Lung (tissue), 11 donors: ENCODE measurements at regions not wholly inside any gene's neighbourhood (a gene's known extent, or its start where the extent isn't known, plus 50 kb on each side); places are given as distances from the start of the nearest gene placed in this dataset.

Experiments
- ATAC-seq: fragments of 200-7000 bp; cut with Tn5 transposase; one replicate; pipeline ENCODE4 v1.9.1; 2020; ENCODE audit warnings: moderate number of reproducible peaks; ENCODE audit not compliant: insufficient read depth, low FRiP score
- DNase-seq, 3 donors: peaks; one replicate each; pipeline ENCODE4 v3.0.0-alpha.2; 2013 to 2017
- H3K27ac ChIP-seq, 2 donors: one replicate each; pipeline ENCODE4 v1.5.1; 2013; ENCODE audit warnings: mild to moderate bottlenecking in 2 of 2, moderate library complexity in 2 of 2, control low read depth in 1 of 2, inconsistent platforms in 1 of 2, low read depth in 1 of 2, low read length in 1 of 2
- H3K27me3 ChIP-seq, 3 donors: one replicate each; pipeline ENCODE4 v1.5.1; 2013; ENCODE audit warnings: low read length in 2 of 3; ENCODE audit not compliant: control insufficient read depth in 3 of 3, insufficient read depth in 3 of 3
- H3K36me3 ChIP-seq, 4 donors: one replicate each; pipeline ENCODE4 v1.5.1; 2013; ENCODE audit warnings: low read length in 4 of 4, mild to moderate bottlenecking in 1 of 4, moderate library complexity in 1 of 4; ENCODE audit not compliant: control insufficient read depth in 4 of 4, insufficient read depth in 4 of 4
- H3K4me1 ChIP-seq, 5 donors: one replicate each; pipeline ENCODE4 v1.5.1; 2013; ENCODE audit warnings: low read length in 5 of 5, mild to moderate bottlenecking in 2 of 5, moderate library complexity in 1 of 5; ENCODE audit not compliant: control insufficient read depth in 5 of 5, insufficient read depth in 5 of 5
- H3K4me3 ChIP-seq: one replicate; pipeline ENCODE4 v1.5.1; 2013; ENCODE audit warnings: mild to moderate bottlenecking, control low read depth, moderate library complexity
- H3K9ac ChIP-seq, 2 donors: one replicate each; pipeline ENCODE4 v1.5.1; 2013; ENCODE audit warnings: low read length in 2 of 2, control low read depth in 1 of 2; ENCODE audit not compliant: insufficient read depth in 1 of 2
- H3K9me3 ChIP-seq, 4 donors: one replicate each; pipeline ENCODE4 v1.5.1; 2013; ENCODE audit warnings: low read length in 3 of 4, mild to moderate bottlenecking in 1 of 4, moderate library complexity in 1 of 4; ENCODE audit not compliant: control insufficient read depth in 4 of 4, insufficient read depth in 3 of 4
- CTCF ChIP-seq: IDR thresholded peaks from 2 replicates; pipeline ENCODE4 v1.5.1; 2012; ENCODE audit warnings: mild to moderate bottlenecking; ENCODE audit errors: control extremely low read depth, extremely low read depth
- WGBS, 2 donors: extraction: QIAGEN DNeasy Blood & Tissue Kit; methylation state at CpG; one replicate each; pipeline ENCODE4 v1.1.7; 2013; 5-methylcytosine and 5-hydroxymethylcytosine counted together
- donor health status: control.
- donor health status: control.
- donor health status: Bipolar disorder and iron deficiency.
- donor health status: healthy.
- donor health status: DM: yes; HTN: yes; CAD: no.

- H3K4me1 ChIP-seq, result no peaks in the 10 kb centered on the region
- 64 to 74% methylated on average over 2 of the region's 2 CpGs for WGBS, 2 donors
- no peak overlapping the region for H3K27ac ChIP-seq
- no peaks in the 10 kb centered on the region for H3K27me3 ChIP-seq
- no peak overlapping the region for H3K4me3 ChIP-seq
- no peak for ATAC-seq
- no peak for DNase-seq
- no peak for TF ChIP-seq CTCF
- no peaks in the 10 kb centered on the region for H3K36me3 ChIP-seq
- no peak overlapping the region for H3K9ac ChIP-seq
- peaks cover 0 to 9% (median 2%) of the 10 kb centered on the region in 4 donors for H3K9me3 ChIP-seq
These were observed 808.9 kb downstream of the STPG2 start for GRCh38 chr4:97334348-97334747.

- WGBS, 2 donors, result 48 to 65% methylated on average over 1 of the region's 1 CpG
- no peak overlapping the region for H3K4me3 ChIP-seq
- no peaks in the 10 kb centered on the region for H3K36me3 ChIP-seq
- H3K27ac ChIP-seq, result no peak overlapping the region
- H3K9ac ChIP-seq, result no peak overlapping the region
- H3K27me3 ChIP-seq, result no peaks in the 10 kb centered on the region
- no peaks in the 10 kb centered on the region for H3K4me1 ChIP-seq
- DNase-seq (no peak), ATAC-seq (no peak)
- no peaks in the 10 kb centered on the region for H3K9me3 ChIP-seq
- no peak for TF ChIP-seq CTCF
These were observed 793.6 kb downstream of the STPG2 start for GRCh38 chr4:97349468-97350186.

GRCh38 chr4:97353876-97354275 lies 789.4 kb downstream of the STPG2 start:
- peaks cover 0 to 3% (median 0%) of the 10 kb centered on the region in 4 donors for H3K9me3 ChIP-seq
- H3K27ac ChIP-seq, result no peak overlapping the region
- H3K4me3 ChIP-seq, result no peak overlapping the region
- TF ChIP-seq CTCF, result no peak
- no peaks in the 10 kb centered on the region for H3K27me3 ChIP-seq
- DNase-seq (no peak), ATAC-seq (no peak)
- H3K36me3 ChIP-seq, result no peaks in the 10 kb centered on the region
- no peaks in the 10 kb centered on the region for H3K4me1 ChIP-seq
- H3K9ac ChIP-seq, result no peak overlapping the region
- 0 to 92% methylated on average over 1 of the region's 1 CpG for WGBS, 2 donors

GRCh38 chr4:97359826-97360225 lies 783.5 kb downstream of the STPG2 start:
- peaks cover 0 to 6% (median 0%) of the 10 kb centered on the region in 4 donors for H3K9me3 ChIP-seq
- no peak for TF ChIP-seq CTCF
- H3K4me1 ChIP-seq, result no peaks in the 10 kb centered on the region
- no peaks in the 10 kb centered on the region for H3K36me3 ChIP-seq
- no peak overlapping the region for H3K9ac ChIP-seq
- H3K27me3 ChIP-seq, result no peaks in the 10 kb centered on the region
- 87 to 92% methylated on average over 2 of the region's 2 CpGs for WGBS, 2 donors
- no peak overlapping the region for H3K4me3 ChIP-seq
- H3K27ac ChIP-seq, result no peak overlapping the region
- DNase-seq (no peak), ATAC-seq (no peak)
